KMS-11 (cell line): ENCODE measurements at regions not wholly inside any gene's neighbourhood (a gene's known extent, or its start where the extent isn't known, plus 50 kb on each side); places are given as distances from the start of the nearest gene placed in this dataset.

ENCODE experiments used
- H2AFZ ChIP-seq: fragments of 200-600 bp; sonication (generic); 2 replicates; pipeline ENCODE4 v1.6.1; 2016; ENCODE audit warnings: antibody characterized with exemption, mixed run types, low read depth
- H3K27ac ChIP-seq: fragments of 200-600 bp; sonication (generic); 2 replicates; pipeline ENCODE4 v1.6.1; 2016; ENCODE audit warnings: mild to moderate bottlenecking, mixed run types
- H3K27me3 ChIP-seq: fragments of 200-600 bp; sonication (generic); 2 replicates; pipeline ENCODE4 v1.6.1; 2017; ENCODE audit warnings: mild to moderate bottlenecking, low read depth, mixed run types, moderate library complexity; ENCODE audit not compliant: insufficient read depth
- H3K36me3 ChIP-seq: fragments of 200-600 bp; sonication (generic); 2 replicates; pipeline ENCODE4 v1.6.1; 2017; ENCODE audit warnings: mild to moderate bottlenecking, mixed run types; ENCODE audit not compliant: insufficient read depth
- H3K4me1 ChIP-seq: fragments of 200-600 bp; sonication (generic); 2 replicates; pipeline ENCODE4 v1.6.1; 2016; ENCODE audit warnings: mild to moderate bottlenecking, low read depth, mixed run types; ENCODE audit not compliant: poor library complexity, severe bottlenecking
- H3K4me2 ChIP-seq: fragments of 200-600 bp; sonication (generic); 2 replicates; pipeline ENCODE4 v1.7.0; 2016; ENCODE audit warnings: mild to moderate bottlenecking, mixed run types
- H3K4me3 ChIP-seq: fragments of 200-600 bp; sonication (generic); IDR thresholded peaks from 2 replicates; pipeline ENCODE4 v1.6.1; 2017; ENCODE audit warnings: low read depth, low read length, mixed read lengths; ENCODE audit not compliant: insufficient read depth
- H3K79me2 ChIP-seq: fragments of 200-600 bp; sonication (generic); 2 replicates; pipeline ENCODE4 v1.6.1; 2016; ENCODE audit warnings: low read depth, mixed run types; ENCODE audit not compliant: insufficient read depth
- H3K9ac ChIP-seq: fragments of 200-600 bp; sonication (generic); 2 replicates; pipeline ENCODE4 v1.6.1; 2016; ENCODE audit warnings: mild to moderate bottlenecking, mixed run types
- H4K20me1 ChIP-seq: fragments of 200-600 bp; sonication (generic); 2 replicates; pipeline ENCODE4 v1.6.1; 2016; ENCODE audit warnings: mild to moderate bottlenecking, mixed run types; ENCODE audit not compliant: insufficient read depth
- TF ChIP-seq, protein P1 (sequence below): fragments of 200-600 bp; sonication (generic); conservative IDR thresholded peaks from 2 replicates; pipeline ENCODE4 v1.6.1; 2017; ENCODE audit warnings: low read depth, mild to moderate bottlenecking, antibody characterized with exemption, low read length, moderate library complexity, mixed read lengths

DNA sequence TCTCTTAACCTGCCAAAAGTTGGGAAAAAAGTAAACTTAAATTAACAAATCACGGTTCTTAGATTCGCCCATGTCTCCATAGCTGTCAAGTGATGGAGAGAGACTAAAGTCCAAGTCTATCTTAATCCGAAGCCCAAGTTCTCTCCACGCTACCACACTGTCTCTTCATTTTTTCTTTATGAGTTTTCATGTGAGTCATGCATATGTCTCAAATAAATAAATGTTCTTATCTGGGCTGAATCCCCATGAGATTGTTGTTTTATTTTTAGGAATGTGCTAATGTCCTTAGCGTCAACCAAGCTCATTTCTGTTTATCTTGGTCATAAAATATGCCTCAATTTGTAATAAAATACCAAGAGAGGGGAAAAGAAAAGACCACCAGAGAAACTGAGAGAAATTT, 169.3 kb downstream of the RCHY1 start:
- no peaks in the 10 kb centered on the region for H3K4me1 ChIP-seq
- no peak overlapping the region for H3K27ac ChIP-seq
- H3K36me3 ChIP-seq: no peaks in the 10 kb centered on the region
- no peak overlapping the region for H3K9ac ChIP-seq
- H3K27me3 ChIP-seq: no peaks in the 10 kb centered on the region
- H3K79me2 ChIP-seq: no peaks in the 10 kb centered on the region
- no peak overlapping the region for H3K4me2 ChIP-seq
- no peak overlapping the region for H2AFZ ChIP-seq
- TF ChIP-seq, protein P1, sequence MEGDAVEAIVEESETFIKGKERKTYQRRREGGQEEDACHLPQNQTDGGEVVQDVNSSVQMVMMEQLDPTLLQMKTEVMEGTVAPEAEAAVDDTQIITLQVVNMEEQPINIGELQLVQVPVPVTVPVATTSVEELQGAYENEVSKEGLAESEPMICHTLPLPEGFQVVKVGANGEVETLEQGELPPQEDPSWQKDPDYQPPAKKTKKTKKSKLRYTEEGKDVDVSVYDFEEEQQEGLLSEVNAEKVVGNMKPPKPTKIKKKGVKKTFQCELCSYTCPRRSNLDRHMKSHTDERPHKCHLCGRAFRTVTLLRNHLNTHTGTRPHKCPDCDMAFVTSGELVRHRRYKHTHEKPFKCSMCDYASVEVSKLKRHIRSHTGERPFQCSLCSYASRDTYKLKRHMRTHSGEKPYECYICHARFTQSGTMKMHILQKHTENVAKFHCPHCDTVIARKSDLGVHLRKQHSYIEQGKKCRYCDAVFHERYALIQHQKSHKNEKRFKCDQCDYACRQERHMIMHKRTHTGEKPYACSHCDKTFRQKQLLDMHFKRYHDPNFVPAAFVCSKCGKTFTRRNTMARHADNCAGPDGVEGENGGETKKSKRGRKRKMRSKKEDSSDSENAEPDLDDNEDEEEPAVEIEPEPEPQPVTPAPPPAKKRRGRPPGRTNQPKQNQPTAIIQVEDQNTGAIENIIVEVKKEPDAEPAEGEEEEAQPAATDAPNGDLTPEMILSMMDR: no peak
- H3K4me3 ChIP-seq: no peak overlapping the region
- no peaks in the 10 kb centered on the region for H4K20me1 ChIP-seq

DNA sequence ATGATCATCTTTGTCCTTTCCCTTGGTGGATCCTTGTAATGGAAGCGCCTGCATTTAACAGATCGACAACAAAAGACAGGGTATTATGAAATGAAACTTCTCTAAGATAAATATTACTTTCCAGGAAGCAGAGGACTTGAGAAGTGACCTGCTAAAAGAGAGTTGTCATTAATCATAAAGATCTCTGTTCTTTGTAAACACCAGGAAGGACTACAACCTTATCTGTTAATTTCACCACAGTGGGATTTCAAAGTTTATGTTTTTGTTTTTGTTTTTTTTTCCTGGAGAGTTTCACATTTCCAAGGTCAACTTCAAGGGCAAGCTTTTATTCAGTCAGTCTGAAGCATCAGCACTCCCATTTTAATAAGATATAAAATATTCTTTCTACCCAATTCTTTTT, 170.9 kb downstream of the RCHY1 start:
- no peaks in the 10 kb centered on the region for H4K20me1 ChIP-seq
- no peak overlapping the region for H3K9ac ChIP-seq
- no peak overlapping the region for H3K4me2 ChIP-seq
- no peak overlapping the region for H3K27ac ChIP-seq
- H2AFZ ChIP-seq: no peak overlapping the region
- TF ChIP-seq, protein P1: no peak
- no peaks in the 10 kb centered on the region for H3K79me2 ChIP-seq
- no peaks in the 10 kb centered on the region for H3K27me3 ChIP-seq
- H3K36me3 ChIP-seq: no peaks in the 10 kb centered on the region
- H3K4me3 ChIP-seq: no peak overlapping the region
- no peaks in the 10 kb centered on the region for H3K4me1 ChIP-seq

DNA sequence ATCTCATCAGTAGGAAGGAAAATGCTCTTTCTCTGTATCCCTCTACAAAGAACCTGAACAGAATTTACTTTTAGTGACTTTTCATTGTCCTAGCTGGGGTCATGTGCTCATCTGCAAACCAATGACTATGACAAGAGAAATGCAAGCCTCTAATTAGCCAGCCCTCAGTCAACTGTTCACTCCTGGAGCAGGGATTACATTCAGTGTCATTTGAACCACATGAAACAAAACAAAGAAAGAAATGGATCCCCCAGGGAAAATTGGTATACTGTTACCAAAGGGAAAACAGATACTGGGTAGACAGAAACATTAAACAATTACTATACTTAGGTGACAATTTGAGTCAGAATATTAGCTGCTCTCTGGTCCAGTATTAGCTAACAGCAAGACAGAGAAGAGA, 173.6 kb downstream of the RCHY1 start:
- H3K4me3 ChIP-seq: no peak overlapping the region
- H3K9ac ChIP-seq: no peak overlapping the region
- no peak overlapping the region for H2AFZ ChIP-seq
- H3K27me3 ChIP-seq: no peaks in the 10 kb centered on the region
- H3K79me2 ChIP-seq: no peaks in the 10 kb centered on the region
- H3K4me1 ChIP-seq: no peaks in the 10 kb centered on the region
- H3K4me2 ChIP-seq: no peak overlapping the region
- H3K36me3 ChIP-seq: no peaks in the 10 kb centered on the region
- no peak overlapping the region for H3K27ac ChIP-seq
- no peaks in the 10 kb centered on the region for H4K20me1 ChIP-seq
- TF ChIP-seq, protein P1: no peak

DNA sequence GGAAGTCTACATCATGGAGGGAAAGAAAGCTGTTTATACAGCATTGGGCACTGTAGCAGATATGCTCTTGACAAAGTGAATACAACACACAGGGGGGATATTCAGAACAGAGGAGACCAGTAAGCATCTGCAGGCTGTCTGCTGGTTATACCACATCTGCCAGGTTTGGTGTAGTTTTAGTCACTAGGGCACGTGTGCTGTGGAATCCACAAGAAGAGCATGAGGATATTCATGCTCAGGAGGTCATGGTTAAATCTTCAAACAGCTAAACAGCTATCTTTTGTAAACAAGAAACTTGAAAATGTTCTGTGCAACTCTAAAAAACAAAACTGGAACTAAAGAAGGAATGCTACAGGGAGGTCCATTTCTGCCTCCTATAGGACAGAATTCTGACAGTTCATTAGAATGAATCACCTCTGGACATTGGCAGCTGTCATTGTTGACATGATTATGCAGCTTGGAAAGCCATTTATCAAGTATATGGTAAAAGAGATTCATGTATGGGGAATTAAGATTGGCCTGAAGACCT, 175.8 kb downstream of the RCHY1 start:
- H3K4me1 ChIP-seq: no peaks in the 10 kb centered on the region
- H3K4me3 ChIP-seq: no peak overlapping the region
- no peaks in the 10 kb centered on the region for H3K36me3 ChIP-seq
- H4K20me1 ChIP-seq: no peaks in the 10 kb centered on the region
- H3K9ac ChIP-seq: no peak overlapping the region
- no peak overlapping the region for H3K27ac ChIP-seq
- H3K79me2 ChIP-seq: no peaks in the 10 kb centered on the region
- no peak overlapping the region for H3K4me2 ChIP-seq
- no peaks in the 10 kb centered on the region for H3K27me3 ChIP-seq
- TF ChIP-seq, protein P1: no peak
- H2AFZ ChIP-seq: no peak overlapping the region
